ENCODE measurements at regions not wholly inside any gene's neighbourhood (a gene's known extent, or its start where the extent isn't known, plus 50 kb on each side); places are given as distances from the start of the nearest gene placed in this dataset.

DNA sequence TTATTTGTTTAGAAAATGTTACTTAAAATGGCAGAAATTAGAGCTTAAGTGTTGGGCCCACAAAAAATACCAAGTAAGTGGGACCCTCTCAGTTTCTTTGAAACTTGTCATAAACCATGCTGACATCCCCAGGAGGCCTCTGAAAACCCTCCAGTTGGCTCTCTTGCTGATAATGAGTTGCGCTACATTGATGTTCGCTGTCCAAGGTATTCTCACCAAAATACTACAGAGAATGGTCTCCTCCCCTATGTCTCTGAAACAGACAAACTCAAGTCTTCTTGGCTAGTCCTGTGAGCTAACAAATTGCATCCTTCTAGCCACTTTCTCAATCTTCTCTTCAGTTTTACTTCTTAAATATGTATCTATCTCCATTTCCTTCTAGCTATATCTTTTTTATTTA, 669.4 kb downstream of the IRS1 start:
- no peak for TF ChIP-seq POLR2AphosphoS5 (IDR thresholded peaks at IDR 0.05)
- TF ChIP-seq, protein P1, sequence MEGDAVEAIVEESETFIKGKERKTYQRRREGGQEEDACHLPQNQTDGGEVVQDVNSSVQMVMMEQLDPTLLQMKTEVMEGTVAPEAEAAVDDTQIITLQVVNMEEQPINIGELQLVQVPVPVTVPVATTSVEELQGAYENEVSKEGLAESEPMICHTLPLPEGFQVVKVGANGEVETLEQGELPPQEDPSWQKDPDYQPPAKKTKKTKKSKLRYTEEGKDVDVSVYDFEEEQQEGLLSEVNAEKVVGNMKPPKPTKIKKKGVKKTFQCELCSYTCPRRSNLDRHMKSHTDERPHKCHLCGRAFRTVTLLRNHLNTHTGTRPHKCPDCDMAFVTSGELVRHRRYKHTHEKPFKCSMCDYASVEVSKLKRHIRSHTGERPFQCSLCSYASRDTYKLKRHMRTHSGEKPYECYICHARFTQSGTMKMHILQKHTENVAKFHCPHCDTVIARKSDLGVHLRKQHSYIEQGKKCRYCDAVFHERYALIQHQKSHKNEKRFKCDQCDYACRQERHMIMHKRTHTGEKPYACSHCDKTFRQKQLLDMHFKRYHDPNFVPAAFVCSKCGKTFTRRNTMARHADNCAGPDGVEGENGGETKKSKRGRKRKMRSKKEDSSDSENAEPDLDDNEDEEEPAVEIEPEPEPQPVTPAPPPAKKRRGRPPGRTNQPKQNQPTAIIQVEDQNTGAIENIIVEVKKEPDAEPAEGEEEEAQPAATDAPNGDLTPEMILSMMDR (IDR thresholded peaks at IDR 0.05): no peak
- intact Hi-C loops (cut with DNase I): no loop called here
- H3K4me1 ChIP-seq (replicated peaks): no peaks in the 10 kb centered on the region
- no peak overlapping the region for H3K4me3 ChIP-seq
- no peaks in the 10 kb centered on the region for H3K27me3 ChIP-seq (replicated peaks; ENCODE audit: insufficient read depth)
- no peak for DNase-seq (ENCODE audit: low spot score)
- 55% methylated on average over 2 of the region's 2 CpGs for WGBS
- H3K27ac ChIP-seq: no peak overlapping the region
- no peaks in the 10 kb centered on the region for H3K36me3 ChIP-seq
- H3K9me3 ChIP-seq: no peaks in the 10 kb centered on the region

DNA sequence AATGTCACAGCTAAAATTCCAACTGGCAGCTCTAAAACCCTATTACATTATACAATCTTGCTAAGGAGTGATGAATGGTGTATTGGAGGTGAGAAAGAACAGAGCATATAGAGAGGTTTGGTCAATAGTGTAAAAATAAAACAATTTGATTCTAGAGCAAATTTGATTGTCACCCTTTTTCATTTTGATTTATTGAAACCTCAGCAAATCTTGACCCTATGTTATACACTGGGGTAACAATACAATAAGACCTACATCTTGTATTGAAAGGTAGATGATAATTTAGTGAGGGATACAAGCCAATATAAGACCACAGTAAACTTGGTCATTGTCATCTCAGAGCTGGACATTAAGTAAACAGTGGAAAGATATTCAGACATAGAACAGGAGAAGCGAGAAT, 671.9 kb downstream of the IRS1 start:
- no peak for DNase-seq (ENCODE audit: low spot score)

DNA sequence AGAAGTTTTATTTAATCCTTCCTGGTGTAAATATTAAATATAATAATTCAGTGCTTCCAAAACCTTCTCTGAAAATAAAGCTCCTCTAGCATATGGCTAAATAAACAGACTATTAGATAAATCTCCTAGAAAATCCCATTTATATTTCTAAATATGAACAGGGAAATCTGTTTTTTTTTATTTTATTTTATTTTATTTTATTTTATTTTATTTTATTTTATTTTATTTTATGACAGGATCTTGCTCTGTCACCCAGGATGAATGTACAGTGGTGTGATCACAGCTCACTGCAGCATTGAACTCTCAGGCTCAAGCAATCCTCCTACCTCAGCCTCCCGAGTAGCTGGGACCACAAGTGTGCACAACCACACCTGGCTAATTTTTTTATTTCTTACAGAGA, 673.5 kb downstream of the IRS1 start:
- DNase-seq (ENCODE audit: low spot score): no peak
- H3K36me3 ChIP-seq: no peaks in the 10 kb centered on the region
- no peak for TF ChIP-seq POLR2A (IDR thresholded peaks at IDR 0.05)
- TF ChIP-seq, protein P1 (IDR thresholded peaks at IDR 0.05): no peak
- TF ChIP-seq POLR2AphosphoS5 (IDR thresholded peaks at IDR 0.05): no peak
- no peaks in the 10 kb centered on the region for H3K9me3 ChIP-seq
- no peak overlapping the region for H3K27ac ChIP-seq
- H3K27me3 ChIP-seq (replicated peaks; ENCODE audit: insufficient read depth): no peaks in the 10 kb centered on the region
- intact Hi-C loops (cut with DNase I): no loop called here
- H3K4me3 ChIP-seq: no peak overlapping the region
- H3K4me1 ChIP-seq (replicated peaks): no peaks in the 10 kb centered on the region
- 95% methylated on average over 1 of the region's 1 CpG for WGBS

More for the DNA sequence above, 671.9 kb downstream of the IRS1 start:
- H3K4me3 ChIP-seq: no peak overlapping the region
- TF ChIP-seq POLR2A (IDR thresholded peaks at IDR 0.05) (no peak), POLR2AphosphoS5 (IDR thresholded peaks at IDR 0.05) (no peak)
- TF ChIP-seq, protein P1 (IDR thresholded peaks at IDR 0.05): no peak
- H3K27me3 ChIP-seq (replicated peaks; ENCODE audit: insufficient read depth): no peaks in the 10 kb centered on the region
- 91% methylated on average over 1 of the region's 1 CpG for WGBS
- H3K36me3 ChIP-seq: no peaks in the 10 kb centered on the region
- H3K4me1 ChIP-seq (replicated peaks): no peaks in the 10 kb centered on the region
- H3K27ac ChIP-seq: no peak overlapping the region
- H3K9me3 ChIP-seq: no peaks in the 10 kb centered on the region
- intact Hi-C loops (cut with DNase I): no loop called here

DNA sequence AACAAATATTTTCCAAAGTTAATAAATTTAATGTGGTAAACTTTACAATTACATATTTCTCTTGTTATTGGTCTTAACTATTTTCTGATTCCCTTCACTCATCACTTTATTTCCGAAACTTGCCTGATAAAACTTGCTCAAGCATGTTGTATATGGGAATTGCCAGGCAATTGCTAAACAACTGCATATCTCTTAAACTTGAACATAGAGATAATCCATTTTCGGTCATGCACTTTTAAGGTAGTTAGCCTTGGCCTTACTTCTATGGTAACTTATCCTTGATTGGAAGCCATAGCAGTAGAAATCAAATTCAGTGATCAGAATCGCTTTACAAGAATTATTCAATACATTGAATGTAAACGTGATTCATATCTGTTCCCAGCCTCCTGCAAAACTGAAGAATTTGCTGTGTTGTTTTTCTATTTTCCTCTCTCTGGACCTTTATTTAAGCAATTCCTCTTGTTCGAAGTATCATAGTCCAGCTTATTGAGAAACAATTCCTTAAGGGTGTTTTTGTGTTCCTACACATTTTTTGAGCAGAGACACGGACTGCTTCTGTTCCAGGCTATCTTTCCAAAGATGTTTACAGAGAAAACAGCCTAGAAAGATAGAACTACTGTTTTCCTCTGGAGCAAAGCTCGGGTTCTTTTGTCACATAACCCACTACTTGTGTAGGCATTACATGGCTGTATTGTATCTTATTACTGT, 674.3 kb downstream of the IRS1 start:
- intact Hi-C loops (cut with DNase I): no loop called here
- TF ChIP-seq, protein P1 (IDR thresholded peaks at IDR 0.05): no peak
- no peak for TF ChIP-seq POLR2AphosphoS5 (IDR thresholded peaks at IDR 0.05)
- TF ChIP-seq POLR2A (IDR thresholded peaks at IDR 0.05): no peak
- H3K4me3 ChIP-seq: no peak overlapping the region
- 65% methylated on average over 7 of the region's 7 CpGs for WGBS
- no peak for DNase-seq (ENCODE audit: low spot score)
- peak overlapping the region; percentile 32 to 47 for H3K27ac ChIP-seq
- H3K9me3 ChIP-seq: no peaks in the 10 kb centered on the region
- H3K27me3 ChIP-seq (replicated peaks; ENCODE audit: insufficient read depth): no peaks in the 10 kb centered on the region
- no peaks in the 10 kb centered on the region for H3K4me1 ChIP-seq (replicated peaks)
- no peaks in the 10 kb centered on the region for H3K36me3 ChIP-seq

DNA sequence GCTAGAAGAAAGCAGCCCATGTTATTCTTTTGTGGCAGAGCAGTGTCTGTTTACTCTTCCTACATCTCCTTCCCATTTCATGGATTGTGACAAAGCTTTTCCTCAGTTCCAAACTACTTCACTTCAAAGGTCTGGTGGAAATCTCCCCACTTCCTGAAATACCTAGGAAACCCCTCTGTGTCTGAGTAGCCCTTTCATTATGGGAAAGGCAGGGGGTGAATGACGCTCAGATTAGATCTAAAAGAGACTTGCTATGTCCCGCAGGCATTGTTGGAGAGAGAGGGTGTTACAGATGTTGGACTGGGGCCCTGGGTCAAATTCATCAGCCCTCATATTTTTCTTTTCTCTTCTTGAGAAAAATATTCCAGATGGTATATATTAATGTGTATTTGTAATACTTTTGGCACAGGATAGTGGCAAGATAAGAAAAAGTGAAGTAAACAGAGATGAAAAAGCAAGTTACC, 675.0 kb downstream of the IRS1 start:
- H3K27ac ChIP-seq: peak overlapping the region; percentile 32 to 47

More for the DNA sequence above, 675.0 kb downstream of the IRS1 start:
- Histone ChIP-seq H3K4me1 (replicated peaks) (no peaks in the 10 kb centered on the region), H3K4me3 (no peak overlapping the region), H3K36me3 (no peaks in the 10 kb centered on the region), H3K27me3 (replicated peaks; ENCODE audit: insufficient read depth) (no peaks in the 10 kb centered on the region), H3K9me3 (no peaks in the 10 kb centered on the region)
- TF ChIP-seq, protein P1 (IDR thresholded peaks at IDR 0.05): no peak
- TF ChIP-seq POLR2A (IDR thresholded peaks at IDR 0.05): no peak
- no peak for TF ChIP-seq POLR2AphosphoS5 (IDR thresholded peaks at IDR 0.05)
- intact Hi-C loops (cut with DNase I): no loop called here
- DNase-seq (ENCODE audit: low spot score): no peak
- WGBS: 27% methylated on average over 2 of the region's 2 CpGs
